Breast epithelium (tissue), 4 donors: ENCODE measurements at regions not wholly inside any gene's neighbourhood (a gene's known extent, or its start where the extent isn't known, plus 50 kb on each side); places are given as distances from the start of the nearest gene placed in this dataset.
A peak's percentile ranks its signal among the peaks of the same experiment; 100 is the strongest.

ENCODE experiments used
- DNase-seq, 2 donors: peaks; one replicate each; pipeline ENCODE4 v3.0.0-alpha.2; 2019; ENCODE audit warnings: low spot score in 2 of 2
- H3K27ac ChIP-seq, 2 donors: fragments of 200-600 bp; sonication (generic) in 1 of 2; one replicate each; pipeline ENCODE4 v1.5.1; 2016 to 2019; ENCODE audit warnings: mild to moderate bottlenecking in 1 of 2
- H3K27me3 ChIP-seq, 2 donors: fragments of 200-600 bp; sonication (generic) in 1 of 2; one replicate each; pipeline versions ENCODE4 v1.5.1 to v1.6.0; 2017 to 2019; ENCODE audit warnings: control low read depth in 1 of 2, mild to moderate bottlenecking in 1 of 2
- H3K36me3 ChIP-seq: fragments of 200-600 bp; one replicate; pipeline ENCODE4 v1.5.1; 2019
- H3K4me1 ChIP-seq, 2 donors: fragments of 200-600 bp; sonication (generic); one replicate each; pipeline ENCODE4 v1.5.1; 2016 to 2019; ENCODE audit warnings: control low read depth in 1 of 2
- H3K4me3 ChIP-seq, 3 donors: fragments of 200-600 bp; sonication (generic); 1 replicate in 2 of 3; 2 replicates in 1 of 3; pipeline ENCODE4 v1.5.1; 2016 to 2019; ENCODE audit warnings: mild to moderate bottlenecking in 3 of 3, moderate library complexity in 2 of 3
- H3K9me3 ChIP-seq, 2 donors: fragments of 200-600 bp; sonication (generic) in 1 of 2; one replicate each; pipeline ENCODE4 v1.5.1; 2016 to 2019; ENCODE audit warnings: control low read depth in 1 of 2
- POLR2A ChIP-seq: fragments of 450-650 bp; IDR thresholded peaks from one replicate; pipeline ENCODE4 v1.6.1; 2016; ENCODE audit warnings: antibody characterized with exemption, mild to moderate bottlenecking, moderate library complexity
- POLR2AphosphoS5 ChIP-seq, 3 donors: sonication (generic); formaldehyde crosslinking; IDR thresholded peaks; one replicate each; pipeline ENCODE4 v1.6.1; 2017; ENCODE audit warnings: antibody characterized with exemption in 3 of 3
- intact Hi-C: fragments of 100-400 bp; cut with DNase I; formaldehyde crosslinking; loops from one replicate; pipeline ENCODE4 v1.15.1; 2023; ENCODE audit warnings: low total_unique reads
- TF ChIP-seq, protein P1 (sequence below), 3 donors: fragments of 450-650 bp; IDR thresholded peaks; one replicate each; pipeline ENCODE4 v1.5.1; 2016 to 2017; ENCODE audit warnings: antibody characterized with exemption in 3 of 3, mild to moderate bottlenecking in 3 of 3, moderate library complexity in 3 of 3

DNA sequence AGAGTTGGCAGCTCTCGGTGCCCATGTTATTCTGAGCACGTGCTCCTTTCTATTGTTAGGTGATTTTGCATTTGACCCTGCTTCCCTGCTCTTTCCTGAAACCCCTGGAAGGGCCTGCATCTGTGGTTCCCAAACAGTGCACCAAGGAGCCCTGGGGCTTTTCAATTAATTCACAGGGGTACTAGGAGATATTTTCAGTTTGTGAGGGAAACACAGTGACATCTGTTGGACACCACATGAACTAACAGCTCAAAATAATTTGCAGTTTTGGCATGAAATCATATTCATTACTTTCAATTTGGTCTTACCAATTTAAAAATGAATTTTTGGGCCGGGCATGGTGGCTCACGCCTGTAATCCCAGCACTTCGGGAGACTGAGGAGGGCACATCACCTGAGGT, 156.6 kb downstream of the GATB start:
- TF ChIP-seq, protein P1, sequence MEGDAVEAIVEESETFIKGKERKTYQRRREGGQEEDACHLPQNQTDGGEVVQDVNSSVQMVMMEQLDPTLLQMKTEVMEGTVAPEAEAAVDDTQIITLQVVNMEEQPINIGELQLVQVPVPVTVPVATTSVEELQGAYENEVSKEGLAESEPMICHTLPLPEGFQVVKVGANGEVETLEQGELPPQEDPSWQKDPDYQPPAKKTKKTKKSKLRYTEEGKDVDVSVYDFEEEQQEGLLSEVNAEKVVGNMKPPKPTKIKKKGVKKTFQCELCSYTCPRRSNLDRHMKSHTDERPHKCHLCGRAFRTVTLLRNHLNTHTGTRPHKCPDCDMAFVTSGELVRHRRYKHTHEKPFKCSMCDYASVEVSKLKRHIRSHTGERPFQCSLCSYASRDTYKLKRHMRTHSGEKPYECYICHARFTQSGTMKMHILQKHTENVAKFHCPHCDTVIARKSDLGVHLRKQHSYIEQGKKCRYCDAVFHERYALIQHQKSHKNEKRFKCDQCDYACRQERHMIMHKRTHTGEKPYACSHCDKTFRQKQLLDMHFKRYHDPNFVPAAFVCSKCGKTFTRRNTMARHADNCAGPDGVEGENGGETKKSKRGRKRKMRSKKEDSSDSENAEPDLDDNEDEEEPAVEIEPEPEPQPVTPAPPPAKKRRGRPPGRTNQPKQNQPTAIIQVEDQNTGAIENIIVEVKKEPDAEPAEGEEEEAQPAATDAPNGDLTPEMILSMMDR (IDR thresholded peaks at IDR 0.05) = peak in 2 of 3 donors; percentile 39
- TF ChIP-seq POLR2AphosphoS5 (IDR thresholded peaks at IDR 0.05) = no peak
- TF ChIP-seq POLR2A = no peak
- Histone ChIP-seq H3K9me3 (no peaks in the 10 kb centered on the region), H3K4me1 (no peaks in the 10 kb centered on the region), H3K36me3 (no peaks in the 10 kb centered on the region), H3K27me3 (no peaks in the 10 kb centered on the region), H3K4me3 (no peak overlapping the region), H3K27ac (no peak overlapping the region)
- DNase-seq = no peak
- intact Hi-C loops = no loop called here

DNA sequence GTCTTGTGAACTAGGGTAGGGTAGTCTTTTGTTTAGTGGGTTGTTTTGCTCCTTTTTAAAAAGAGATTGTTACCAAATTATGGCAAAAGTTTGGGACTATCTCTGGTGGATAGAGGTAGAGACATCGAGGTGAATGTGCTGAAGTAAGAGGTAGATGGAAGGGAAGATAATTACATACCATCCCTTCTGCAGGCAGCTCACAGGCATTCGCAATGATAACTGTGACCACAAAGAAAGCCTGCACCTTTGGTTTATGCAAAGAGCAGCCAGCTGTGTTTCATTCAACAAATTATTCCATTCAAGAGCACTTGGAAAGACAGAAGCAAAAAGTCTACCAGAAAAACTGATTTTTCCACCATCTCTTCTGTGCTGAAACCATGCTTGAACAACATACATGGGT, 155.6 kb downstream of the GATB start:
- H3K4me3 ChIP-seq = no peak overlapping the region
- intact Hi-C loops = no loop called here

DNA sequence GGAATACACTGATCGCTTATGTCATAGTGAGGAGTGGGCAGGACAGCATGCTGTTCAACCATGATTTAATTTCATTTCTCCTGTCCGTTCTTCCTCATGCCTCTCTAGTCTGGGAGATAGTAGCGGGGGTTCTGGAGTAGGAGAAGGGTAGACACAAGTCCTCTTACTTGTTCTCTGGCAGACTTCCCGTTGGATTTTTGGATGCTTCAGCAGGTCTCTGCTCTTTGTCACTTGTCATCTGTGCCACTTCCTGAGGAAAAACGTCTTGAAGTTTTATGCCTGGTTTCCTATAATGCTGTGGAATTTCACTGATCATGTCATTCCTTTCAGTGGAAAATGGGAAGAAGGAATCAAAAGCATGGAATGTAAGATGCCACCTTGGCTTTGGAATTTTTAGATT, 154.7 kb downstream of the GATB start:
- intact Hi-C loops = no loop called here
- DNase-seq = no peak
- Histone ChIP-seq H3K27ac (no peak overlapping the region), H3K36me3 (no peaks in the 10 kb centered on the region), H3K9me3 (no peaks in the 10 kb centered on the region), H3K4me1 (no peaks in the 10 kb centered on the region), H3K4me3 (no peak overlapping the region), H3K27me3 (no peaks in the 10 kb centered on the region)
- TF ChIP-seq POLR2AphosphoS5 (IDR thresholded peaks at IDR 0.05) = no peak
- TF ChIP-seq, protein P1 (IDR thresholded peaks at IDR 0.05) = no peak
- TF ChIP-seq POLR2A = no peak

More for the DNA sequence above, 155.6 kb downstream of the GATB start:
- no peaks in the 10 kb centered on the region for H3K36me3 ChIP-seq
- TF ChIP-seq, protein P1 (IDR thresholded peaks at IDR 0.05) = no peak
- TF ChIP-seq POLR2A (no peak), POLR2AphosphoS5 (IDR thresholded peaks at IDR 0.05) (no peak)
- no peaks in the 10 kb centered on the region for H3K9me3 ChIP-seq
- no peaks in the 10 kb centered on the region for H3K4me1 ChIP-seq
- H3K27ac ChIP-seq = no peak overlapping the region
- no peaks in the 10 kb centered on the region for H3K27me3 ChIP-seq
- no peak for DNase-seq

DNA sequence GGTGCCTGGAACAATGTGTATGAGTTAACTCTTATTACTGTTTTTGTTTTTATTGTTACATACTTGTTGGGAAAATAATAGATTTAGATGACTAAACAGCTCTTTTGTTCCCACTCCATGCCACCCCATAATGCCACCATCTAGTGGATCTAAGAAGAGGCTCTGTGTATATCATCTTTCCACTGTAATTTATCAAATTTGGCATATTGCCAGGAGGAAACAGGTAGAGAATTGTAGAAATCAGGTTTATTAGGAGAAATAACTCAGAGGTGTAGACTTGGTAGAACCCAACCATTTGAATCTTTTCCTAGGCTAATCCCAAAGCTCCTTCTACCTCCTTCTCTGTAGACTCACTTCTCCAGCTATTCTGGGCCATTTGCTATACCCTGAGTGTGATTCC, 150.6 kb downstream of the GATB start:
- Histone ChIP-seq H3K4me1 (no peaks in the 10 kb centered on the region), H3K9me3 (no peaks in the 10 kb centered on the region), H3K27me3 (no peaks in the 10 kb centered on the region), H3K27ac (no peak overlapping the region), H3K36me3 (no peaks in the 10 kb centered on the region), H3K4me3 (no peak overlapping the region)
- intact Hi-C loops = loop anchor here (10.0 kb wide), 1 partner anchor 1815 kb away; no protein-coding TSS in a partner anchor
- no peak for DNase-seq
- no peak for TF ChIP-seq POLR2A
- TF ChIP-seq POLR2AphosphoS5 (IDR thresholded peaks at IDR 0.05) = no peak
- TF ChIP-seq, protein P1 (IDR thresholded peaks at IDR 0.05) = no peak

DNA sequence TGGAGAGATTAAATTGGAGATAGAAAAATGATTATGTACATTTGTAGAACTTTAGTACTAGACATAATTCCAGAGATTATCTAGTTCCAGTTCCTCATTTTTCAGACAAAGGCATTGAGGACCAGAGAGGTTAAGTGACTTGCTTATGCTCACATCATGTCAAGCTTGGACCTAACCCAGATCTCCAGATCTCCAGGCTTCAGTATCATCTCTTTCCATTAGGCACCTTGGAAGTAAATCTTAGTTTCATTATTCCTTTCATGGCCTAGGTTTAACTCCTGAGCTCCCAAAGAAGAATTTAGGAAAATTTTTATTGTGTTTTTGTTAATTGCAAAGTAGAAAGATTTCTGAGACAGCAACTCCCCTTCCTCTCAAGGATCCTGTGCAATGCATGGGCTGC, 148.8 kb downstream of the GATB start:
- intact Hi-C loops = loop anchor here (10.0 kb wide), 1 partner anchor 1813 kb away; no protein-coding TSS in a partner anchor
- TF ChIP-seq POLR2AphosphoS5 (IDR thresholded peaks at IDR 0.05) = no peak
- TF ChIP-seq POLR2A = no peak
- TF ChIP-seq, protein P1 (IDR thresholded peaks at IDR 0.05) = no peak
- DNase-seq = no peak
- H3K4me3 ChIP-seq = no peak overlapping the region
- H3K27me3 ChIP-seq = no peaks in the 10 kb centered on the region
- no peaks in the 10 kb centered on the region for H3K36me3 ChIP-seq
- no peak overlapping the region for H3K27ac ChIP-seq
- H3K4me1 ChIP-seq = no peaks in the 10 kb centered on the region
- no peaks in the 10 kb centered on the region for H3K9me3 ChIP-seq
